CD1c-positive myeloid dendritic cell (primary cell): ENCODE measurements at regions not wholly inside any gene's neighbourhood (a gene's known extent, or its start where the extent isn't known, plus 50 kb on each side); places are given as distances from the start of the nearest gene placed in this dataset.

Experiments
- DNase-seq: peaks from one replicate; pipeline ENCODE4 v3.0.0-alpha.2; 2016; ENCODE audit errors: extremely low spot score

DNA sequence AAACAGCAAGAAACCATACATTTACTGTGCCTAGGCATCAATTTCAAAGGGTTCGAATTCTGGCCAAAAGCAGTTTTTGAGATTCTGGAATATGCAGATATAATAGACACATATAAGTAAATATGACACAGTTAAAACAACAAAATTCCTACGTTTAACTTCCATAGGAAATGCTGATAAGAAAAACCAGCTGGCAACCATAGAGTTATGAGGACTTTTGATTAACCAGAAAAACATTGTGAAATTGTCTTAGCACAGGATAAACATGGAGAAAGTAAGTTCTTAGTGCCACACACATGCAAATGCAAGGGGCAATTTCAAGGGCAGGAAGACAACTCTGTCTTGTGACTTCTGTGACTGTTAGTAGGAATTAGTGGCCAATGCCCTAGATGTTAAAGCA lies 702.1 kb downstream of the TNS3 start:
- DNase-seq = no peak

DNA sequence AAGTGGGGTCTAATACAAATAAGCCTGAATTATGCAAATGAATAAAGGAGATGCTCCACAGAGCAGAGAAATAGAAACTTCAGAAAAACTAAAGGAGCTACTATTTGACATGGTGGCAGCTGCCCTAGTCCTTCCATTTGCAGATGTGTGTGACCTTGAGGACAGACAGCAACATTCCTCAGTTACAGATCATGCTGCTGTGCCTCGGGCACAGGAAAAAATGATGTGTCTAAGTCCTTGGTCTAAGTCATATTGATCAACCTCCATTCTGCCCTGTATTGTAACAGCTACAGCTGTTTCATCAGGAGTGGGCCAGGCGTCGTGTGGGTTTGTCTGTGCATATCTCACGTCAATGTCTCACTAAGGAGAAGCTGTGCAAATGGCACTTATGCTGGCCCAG lies 710.4 kb downstream of the TNS3 start:
- no peak for DNase-seq

- no peak for DNase-seq
Observed at GRCh38 chr7:46864716-46865115, 717.2 kb downstream of the TNS3 start.

GRCh38 chr7:46859963-46860475 lies 721.9 kb downstream of the TNS3 start:
- no peak for DNase-seq

DNA sequence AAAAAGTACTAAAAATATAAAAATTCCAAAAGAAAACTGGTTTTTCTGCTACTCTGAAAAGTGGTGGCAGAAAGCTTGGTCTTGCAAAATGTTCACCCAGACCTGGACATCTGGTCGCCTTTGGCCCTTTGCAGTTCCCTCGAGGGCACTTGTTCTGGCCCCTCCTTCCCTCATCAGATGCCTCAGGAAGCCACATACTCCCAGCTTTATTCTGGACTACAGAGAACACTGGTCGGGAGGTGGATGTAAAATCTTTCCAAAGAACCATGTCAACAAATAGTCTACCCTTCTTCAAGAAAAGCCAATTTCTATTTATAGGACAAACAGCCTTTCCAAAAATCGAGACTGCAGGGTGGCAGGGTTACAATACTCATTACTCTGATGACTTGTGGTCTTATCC lies 726.1 kb downstream of the TNS3 start:
- no peak for DNase-seq

GRCh38 chr7:46854958-46855473 lies 726.9 kb downstream of the TNS3 start:
- DNase-seq = no peak

GRCh38 chr7:46853451-46853850 lies 728.5 kb downstream of the TNS3 start:
- DNase-seq = no peak

- DNase-seq = no peak
Observed at GRCh38 chr7:46852795-46853194, 729.1 kb downstream of the TNS3 start.

GRCh38 chr7:46850563-46851330 lies 731.2 kb downstream of the TNS3 start:
- DNase-seq = no peak

DNA sequence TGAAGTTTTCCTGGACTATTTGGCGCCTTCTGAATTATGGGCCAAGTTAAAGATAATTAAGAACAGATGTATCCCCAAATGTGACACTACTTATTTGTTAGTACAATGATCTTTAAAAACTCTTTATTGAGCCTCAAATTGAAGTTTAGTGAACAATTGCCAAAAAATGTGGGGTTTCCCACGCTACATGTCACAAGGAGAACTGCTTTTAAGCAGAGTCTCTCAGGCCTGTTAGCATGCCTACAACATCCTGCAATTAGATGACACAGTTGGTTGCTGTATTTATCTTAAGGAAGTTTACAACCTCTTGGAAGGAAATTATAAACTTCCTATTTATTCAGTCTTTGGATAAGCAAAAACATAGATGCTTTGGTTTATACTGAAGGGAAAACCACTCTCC lies 733.0 kb downstream of the TNS3 start:
- no peak for DNase-seq

- no peak for DNase-seq
Observed at GRCh38 chr7:46848311-46848710, 733.6 kb downstream of the TNS3 start.

- no peak for DNase-seq
Observed at GRCh38 chr7:46847126-46847525, 734.8 kb downstream of the TNS3 start.

GRCh38 chr7:46844486-46844885 lies 737.4 kb downstream of the TNS3 start:
- no peak for DNase-seq

GRCh38 chr7:46841248-46841647 lies 740.7 kb downstream of the TNS3 start:
- no peak for DNase-seq

DNA sequence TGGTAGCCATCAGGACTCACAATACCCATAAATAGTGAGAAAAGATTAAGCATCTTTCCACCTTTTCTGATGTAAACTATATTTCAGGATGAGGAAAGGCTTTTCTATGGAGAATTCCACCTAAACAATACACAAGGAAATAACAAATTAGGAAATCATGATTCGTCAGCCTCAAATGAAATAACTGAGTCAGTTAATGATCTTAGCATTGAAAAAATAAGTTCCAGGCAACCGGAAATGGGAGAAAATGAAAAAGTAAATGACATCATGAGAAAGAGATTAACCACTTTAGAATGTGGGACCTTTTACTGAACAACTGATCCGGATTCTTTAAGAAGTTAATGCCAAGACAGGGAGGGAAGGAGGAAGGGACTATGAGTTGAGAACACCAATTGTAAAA lies 742.3 kb downstream of the TNS3 start:
- DNase-seq = no peak

GRCh38 chr7:46838463-46838862 lies 743.4 kb downstream of the TNS3 start:
- DNase-seq = no peak

- DNase-seq = no peak
Observed at GRCh38 chr7:46835556-46835955, 746.4 kb downstream of the TNS3 start.

- no peak for DNase-seq
Observed at GRCh38 chr7:46834921-46835320, 747.0 kb downstream of the TNS3 start.

DNA sequence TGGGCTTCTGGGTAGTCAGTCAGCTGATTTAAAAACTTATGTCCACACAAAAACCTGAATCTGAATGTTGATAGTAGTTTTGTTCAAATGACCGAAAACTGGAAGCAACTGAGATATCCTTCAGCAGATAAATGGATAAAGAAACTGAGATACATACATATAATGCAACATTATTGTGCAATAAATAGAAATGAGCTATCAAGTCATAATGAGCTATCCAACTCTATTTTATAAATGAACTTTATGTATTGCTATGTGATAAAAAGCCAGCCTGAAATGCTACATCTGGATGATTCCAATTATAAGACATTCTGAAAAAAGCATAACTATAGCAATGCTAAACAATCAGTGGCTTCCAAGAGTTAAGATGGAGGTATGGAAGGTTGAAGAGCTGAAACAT lies 748.7 kb downstream of the TNS3 start:
- no peak for DNase-seq

DNA sequence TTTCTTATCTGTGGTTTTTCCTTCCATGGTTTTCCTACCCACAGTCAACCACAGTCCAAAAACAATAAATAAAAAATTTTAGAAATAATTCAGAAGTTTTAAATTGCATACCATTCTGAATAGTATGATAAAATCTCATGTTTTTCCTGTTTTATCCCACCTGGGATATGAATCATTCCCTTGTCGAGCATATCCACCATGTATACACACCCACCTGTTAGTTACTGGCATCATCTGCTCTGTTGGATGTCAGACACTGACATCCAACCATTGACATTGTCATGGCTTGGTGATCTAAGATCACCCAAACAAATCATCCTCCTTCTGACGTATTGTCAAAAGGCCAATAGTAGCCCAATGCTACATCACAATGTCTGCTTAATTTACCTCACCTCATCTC lies 749.8 kb downstream of the TNS3 start:
- no peak for DNase-seq

DNA sequence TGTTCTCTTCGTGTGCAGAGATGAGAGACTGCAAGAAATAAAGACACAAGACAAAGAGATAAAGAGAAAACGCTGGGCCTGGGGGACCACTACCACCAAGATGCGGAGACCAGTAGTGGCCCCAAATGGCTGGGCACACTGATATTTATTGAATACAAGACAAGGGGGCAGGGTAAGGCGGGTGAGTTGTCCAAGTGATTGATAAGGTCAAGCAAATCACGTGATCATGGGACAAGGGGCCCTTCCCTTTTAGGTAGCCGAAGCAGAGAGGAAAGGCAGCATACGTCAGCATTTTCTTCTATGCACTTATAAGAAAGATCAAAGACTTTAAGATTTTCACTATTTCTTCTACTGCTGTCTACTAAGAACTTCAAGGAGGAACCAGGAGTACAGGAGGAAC lies 762.1 kb downstream of the TNS3 start:
- DNase-seq = no peak

- DNase-seq = no peak
Observed at GRCh38 chr7:46814516-46815250, 767.2 kb downstream of the TNS3 start.

GRCh38 chr7:46812101-46812675 lies 769.7 kb downstream of the TNS3 start:
- DNase-seq = no peak
